ENCODE measurements at regions not wholly inside any gene's neighbourhood (a gene's known extent, or its start where the extent isn't known, plus 50 kb on each side); places are given as distances from the start of the nearest gene placed in this dataset.

- Histone ChIP-seq H3K79me2 (ENCODE audit: insufficient read depth, low read depth, low read length) (no peaks in the 10 kb centered on the region), H3K4me1 (ENCODE audit: insufficient read depth, low read length, poor library complexity, severe bottlenecking) (no peaks in the 10 kb centered on the region), H4K20me1 (ENCODE audit: insufficient read depth, low read length) (no peaks in the 10 kb centered on the region), H3K9me2 (ENCODE audit: insufficient read depth, low read length) (no peaks in the 10 kb centered on the region), H3K36me3 (ENCODE audit: insufficient read depth, low read length) (no peaks in the 10 kb centered on the region), H3K27ac (ENCODE audit: low read depth, low read length, poor library complexity, severe bottlenecking) (no peak overlapping the region), H3K4me3 (ENCODE audit: low read depth, low read length, poor library complexity, severe bottlenecking) (no peak overlapping the region), H2AFZ (ENCODE audit: low read length) (no peak overlapping the region), H3K9me3 (ENCODE audit: low read length) (no peaks in the 10 kb centered on the region), H3K4me2 (ENCODE audit: low read length) (no peak overlapping the region)
- no TSS peak for BruUV-seq (replicated peaks)
- POLR2A ChIA-PET = interaction anchor here (1.0 to 1.2 kb wide), 2 partner anchors 19 to 400 kb away, joined by 3 read pairs; no protein-coding TSS in a partner anchor
- DNase-seq (ENCODE audit: low spot score) = no peak
- TF ChIP-seq EZH2phosphoT487 (IDR thresholded peaks at IDR 0.05; ENCODE audit: borderline replicate concordance, low read depth, low read length) = no peak
- TF ChIP-seq, protein P1, sequence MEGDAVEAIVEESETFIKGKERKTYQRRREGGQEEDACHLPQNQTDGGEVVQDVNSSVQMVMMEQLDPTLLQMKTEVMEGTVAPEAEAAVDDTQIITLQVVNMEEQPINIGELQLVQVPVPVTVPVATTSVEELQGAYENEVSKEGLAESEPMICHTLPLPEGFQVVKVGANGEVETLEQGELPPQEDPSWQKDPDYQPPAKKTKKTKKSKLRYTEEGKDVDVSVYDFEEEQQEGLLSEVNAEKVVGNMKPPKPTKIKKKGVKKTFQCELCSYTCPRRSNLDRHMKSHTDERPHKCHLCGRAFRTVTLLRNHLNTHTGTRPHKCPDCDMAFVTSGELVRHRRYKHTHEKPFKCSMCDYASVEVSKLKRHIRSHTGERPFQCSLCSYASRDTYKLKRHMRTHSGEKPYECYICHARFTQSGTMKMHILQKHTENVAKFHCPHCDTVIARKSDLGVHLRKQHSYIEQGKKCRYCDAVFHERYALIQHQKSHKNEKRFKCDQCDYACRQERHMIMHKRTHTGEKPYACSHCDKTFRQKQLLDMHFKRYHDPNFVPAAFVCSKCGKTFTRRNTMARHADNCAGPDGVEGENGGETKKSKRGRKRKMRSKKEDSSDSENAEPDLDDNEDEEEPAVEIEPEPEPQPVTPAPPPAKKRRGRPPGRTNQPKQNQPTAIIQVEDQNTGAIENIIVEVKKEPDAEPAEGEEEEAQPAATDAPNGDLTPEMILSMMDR (conservative IDR thresholded peaks at IDR 0.05; ENCODE audit: low read length) = no peak
- CTCF ChIA-PET (ENCODE audit: unreplicated experiment) = interaction anchor here (0.6 kb wide), 1 partner anchor 254 kb away, joined by 3 read pairs; no protein-coding TSS in a partner anchor
- intact Hi-C loops (cut with micrococcal nuclease; ENCODE audit: unreplicated experiment) = no loop called here
Observed at GRCh38 chr7:93013446-93014061, 104.2 kb downstream of the SAMD9 start.

DNA sequence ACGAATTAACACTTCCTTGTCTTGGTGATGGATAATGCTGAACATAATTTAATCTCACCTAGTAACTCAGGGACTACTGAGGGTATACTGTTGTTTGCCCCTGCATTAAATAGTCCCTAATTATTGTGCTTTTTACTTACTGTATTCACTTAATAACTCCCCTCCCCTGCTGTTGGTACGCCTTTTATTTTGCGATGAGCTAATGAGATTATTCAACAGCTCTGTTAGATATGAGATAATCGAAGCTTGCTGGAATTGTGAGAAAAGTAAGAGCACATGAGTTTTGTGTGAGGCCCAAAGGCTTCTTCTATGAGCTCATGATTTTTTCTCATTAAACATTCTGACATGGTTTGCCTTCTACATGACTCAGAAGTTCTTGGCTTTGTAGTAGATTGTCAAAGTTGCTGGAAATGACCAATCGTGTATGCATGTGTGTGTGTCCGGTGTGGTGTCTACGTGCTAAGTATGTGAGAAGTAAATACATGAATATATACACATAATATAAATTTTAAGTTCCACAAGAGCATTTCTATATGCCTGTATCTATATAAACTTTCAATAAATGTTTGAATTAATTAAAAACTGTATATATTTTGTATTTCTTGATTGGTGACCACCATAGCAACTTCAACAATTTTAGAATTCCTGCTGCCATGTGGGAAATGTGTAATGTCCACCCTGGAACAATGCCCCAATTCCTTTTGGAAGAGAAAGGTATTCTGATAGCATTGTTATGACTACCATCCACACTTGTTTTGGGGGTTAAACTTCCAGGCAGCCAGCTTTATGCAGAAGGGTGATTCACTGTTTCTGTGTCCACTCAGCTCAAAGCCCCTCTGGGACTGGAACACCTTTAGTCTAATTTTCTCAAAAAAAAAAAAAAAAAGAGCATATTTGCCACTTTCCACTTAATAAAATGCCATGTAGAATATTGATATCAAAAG is 106.2 kb downstream of the SAMD9 start:
- POLR2A ChIA-PET = interaction anchor here (0.6 to 1.8 kb wide), 7 partner anchors 12 to 1081 kb away, joined by 3 to 8 read pairs (median 3); no protein-coding TSS in a partner anchor
- CTCF ChIA-PET (ENCODE audit: unreplicated experiment) = no interaction called here

More for the DNA sequence above, 106.2 kb downstream of the SAMD9 start:
- no peaks in the 10 kb centered on the region for H3K4me1 ChIP-seq (ENCODE audit: insufficient read depth, low read length, poor library complexity, severe bottlenecking)
- no peaks in the 10 kb centered on the region for H4K20me1 ChIP-seq (ENCODE audit: insufficient read depth, low read length)
- H3K27ac ChIP-seq (ENCODE audit: low read depth, low read length, poor library complexity, severe bottlenecking) = no peak overlapping the region
- no peak overlapping the region for H3K4me3 ChIP-seq (ENCODE audit: low read depth, low read length, poor library complexity, severe bottlenecking)
- H3K79me2 ChIP-seq (ENCODE audit: insufficient read depth, low read depth, low read length) = no peaks in the 10 kb centered on the region
- no peak overlapping the region for H3K4me2 ChIP-seq (ENCODE audit: low read length)
- TF ChIP-seq, protein P1 (conservative IDR thresholded peaks at IDR 0.05; ENCODE audit: low read length) = no peak
- no peak for TF ChIP-seq EZH2phosphoT487 (IDR thresholded peaks at IDR 0.05; ENCODE audit: borderline replicate concordance, low read depth, low read length)
- no peaks in the 10 kb centered on the region for H3K36me3 ChIP-seq (ENCODE audit: insufficient read depth, low read length)
- intact Hi-C loops (cut with micrococcal nuclease; ENCODE audit: unreplicated experiment) = no loop called here
- H2AFZ ChIP-seq (ENCODE audit: low read length) = no peak overlapping the region
- no peak for DNase-seq (ENCODE audit: low spot score)
- H3K9me2 ChIP-seq (ENCODE audit: insufficient read depth, low read length) = no peaks in the 10 kb centered on the region
- no peaks in the 10 kb centered on the region for H3K9me3 ChIP-seq (ENCODE audit: low read length)
- BruUV-seq (replicated peaks) = no TSS peak
